ENCODE measurements at regions not wholly inside any gene's neighbourhood (a gene's known extent, or its start where the extent isn't known, plus 50 kb on each side); places are given as distances from the start of the nearest gene placed in this dataset.

DNA sequence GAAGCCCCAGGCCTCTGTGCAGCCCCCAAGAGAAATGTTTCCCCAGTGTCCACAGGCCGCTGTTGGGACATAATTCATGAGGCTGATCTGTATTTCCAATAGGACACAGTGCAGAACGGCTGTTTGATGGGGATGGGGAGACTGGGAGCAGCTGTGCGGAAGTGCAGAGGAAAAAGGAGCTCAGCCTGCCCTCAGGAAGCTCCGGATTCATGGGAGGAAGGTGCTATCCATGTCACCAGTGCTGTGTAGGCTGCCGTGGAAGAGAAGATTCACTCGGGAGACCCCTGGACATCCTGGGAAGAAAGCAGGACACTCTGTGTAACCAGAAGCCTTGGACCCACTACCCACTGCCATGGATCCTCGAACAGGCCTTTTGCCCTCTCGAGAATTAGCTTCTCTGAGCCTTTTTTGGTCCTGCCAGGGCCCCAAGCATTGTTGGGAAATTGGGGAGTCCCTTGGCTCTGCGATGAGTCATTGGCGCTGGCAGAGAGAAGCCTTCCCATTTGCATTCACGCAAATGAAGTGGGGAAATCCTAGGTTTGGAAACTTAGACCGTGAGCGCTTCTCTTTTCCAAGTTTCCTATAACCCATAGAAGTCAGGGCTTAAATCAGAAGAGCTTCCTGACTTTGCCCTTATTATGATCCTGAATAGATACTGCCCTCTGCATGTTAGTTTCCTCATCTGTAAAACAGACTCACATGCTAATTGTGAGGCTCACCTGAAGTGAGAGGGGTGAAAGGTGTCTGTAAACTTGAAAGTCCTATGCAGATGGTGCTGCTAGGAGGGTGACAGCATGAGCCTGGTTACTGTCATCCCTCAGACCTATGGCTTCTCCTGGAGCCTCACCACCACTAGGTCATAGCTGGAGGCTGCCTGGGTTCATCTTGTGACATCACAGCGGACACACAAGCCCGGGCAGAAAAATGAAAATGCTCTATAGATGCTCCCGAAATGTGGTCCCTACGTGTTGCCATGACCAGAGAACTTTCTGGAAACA, 229.2 kb upstream of the B3GAT1 start:
- TF ChIP-seq, protein P1, sequence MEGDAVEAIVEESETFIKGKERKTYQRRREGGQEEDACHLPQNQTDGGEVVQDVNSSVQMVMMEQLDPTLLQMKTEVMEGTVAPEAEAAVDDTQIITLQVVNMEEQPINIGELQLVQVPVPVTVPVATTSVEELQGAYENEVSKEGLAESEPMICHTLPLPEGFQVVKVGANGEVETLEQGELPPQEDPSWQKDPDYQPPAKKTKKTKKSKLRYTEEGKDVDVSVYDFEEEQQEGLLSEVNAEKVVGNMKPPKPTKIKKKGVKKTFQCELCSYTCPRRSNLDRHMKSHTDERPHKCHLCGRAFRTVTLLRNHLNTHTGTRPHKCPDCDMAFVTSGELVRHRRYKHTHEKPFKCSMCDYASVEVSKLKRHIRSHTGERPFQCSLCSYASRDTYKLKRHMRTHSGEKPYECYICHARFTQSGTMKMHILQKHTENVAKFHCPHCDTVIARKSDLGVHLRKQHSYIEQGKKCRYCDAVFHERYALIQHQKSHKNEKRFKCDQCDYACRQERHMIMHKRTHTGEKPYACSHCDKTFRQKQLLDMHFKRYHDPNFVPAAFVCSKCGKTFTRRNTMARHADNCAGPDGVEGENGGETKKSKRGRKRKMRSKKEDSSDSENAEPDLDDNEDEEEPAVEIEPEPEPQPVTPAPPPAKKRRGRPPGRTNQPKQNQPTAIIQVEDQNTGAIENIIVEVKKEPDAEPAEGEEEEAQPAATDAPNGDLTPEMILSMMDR (IDR thresholded peaks at IDR 0.05): no peak
- TF ChIP-seq EZH2 (IDR thresholded peaks at IDR 0.05) (no peak), EZH2phosphoT487 (IDR thresholded peaks at IDR 0.05) (no peak)
